H1 (cell line): ENCODE measurements at regions not wholly inside any gene's neighbourhood (a gene's known extent, or its start where the extent isn't known, plus 50 kb on each side); places are given as distances from the start of the nearest gene placed in this dataset.

ENCODE experiments used
- ASH2L ChIP-seq: fragments of 200-600, 300-600 bp; sonication (generic); IDR thresholded peaks from one replicate; pipeline ENCODE4 v1.7.1; 2017; ENCODE audit warnings: low read length
- EP300 ChIP-seq, 2 experiments: IDR thresholded peaks; 1 replicate in 1 of 2; 2 replicates in 1 of 2; pipeline ENCODE4 v1.6.1; 2011 to 2012; ENCODE audit warnings: low read depth in 2 of 2, low read length in 2 of 2, mild to moderate bottlenecking in 2 of 2, borderline replicate concordance in 1 of 2, inconsistent platforms in 1 of 2, moderate library complexity in 1 of 2
- EZH2 ChIP-seq: fragments of 200-600 bp; sonication (generic); IDR thresholded peaks from 2 replicates; pipeline ENCODE4 v1.7.1; 2012; ENCODE audit warnings: low read depth, mild to moderate bottlenecking, moderate library complexity, low read length, inconsistent platforms; ENCODE audit not compliant: severe bottlenecking
- GABPA ChIP-seq: IDR thresholded peaks from 2 replicates; pipeline ENCODE4 v1.6.1; 2011; ENCODE audit warnings: mild to moderate bottlenecking, low read length, moderate library complexity, borderline replicate concordance; ENCODE audit not compliant: insufficient read depth
- POLR2A ChIP-seq, 2 experiments: IDR thresholded peaks; 1 replicate in 1 of 2; 2 replicates in 1 of 2; pipeline ENCODE4 v1.6.1; 2011; ENCODE audit warnings: low read depth in 2 of 2, low read length in 2 of 2, mild to moderate bottlenecking in 2 of 2; ENCODE audit errors: control extremely low read depth in 1 of 2
- SP1 ChIP-seq: IDR thresholded peaks from 2 replicates; pipeline ENCODE4 v1.6.1; 2011; ENCODE audit warnings: low read depth, low read length
- TAF1 ChIP-seq: IDR thresholded peaks from 2 replicates; pipeline ENCODE4 v1.6.1; 2011; ENCODE audit warnings: mild to moderate bottlenecking, low read depth, low read length
- TEAD4 ChIP-seq: IDR thresholded peaks from 2 replicates; pipeline ENCODE4 v1.6.1; 2012; ENCODE audit warnings: low read depth, low read length, inconsistent platforms, mixed read lengths
- TF ChIP-seq, protein P1 (sequence below), 3 experiments: IDR thresholded peaks; 1 replicate in 2 of 3; 2 replicates in 1 of 3; pipeline versions ENCODE4 v1.5.1 to v1.6.1; 2011; ENCODE audit warnings: low read length in 3 of 3, mild to moderate bottlenecking in 3 of 3, inconsistent platforms in 2 of 3, low read depth in 1 of 3, moderate library complexity in 1 of 3; ENCODE audit not compliant: insufficient read depth in 1 of 3; ENCODE audit errors: control extremely low read depth in 1 of 3
- TF ChIP-seq, protein P2 (sequence below): IDR thresholded peaks from 2 replicates; pipeline ENCODE4 v1.6.1; 2012; ENCODE audit warnings: inconsistent platforms
- TF ChIP-seq, protein P3 (sequence below): IDR thresholded peaks from 2 replicates; pipeline ENCODE4 v1.6.1; 2011; ENCODE audit warnings: low read depth, mild to moderate bottlenecking, low read length; ENCODE audit not compliant: insufficient read depth

DNA sequence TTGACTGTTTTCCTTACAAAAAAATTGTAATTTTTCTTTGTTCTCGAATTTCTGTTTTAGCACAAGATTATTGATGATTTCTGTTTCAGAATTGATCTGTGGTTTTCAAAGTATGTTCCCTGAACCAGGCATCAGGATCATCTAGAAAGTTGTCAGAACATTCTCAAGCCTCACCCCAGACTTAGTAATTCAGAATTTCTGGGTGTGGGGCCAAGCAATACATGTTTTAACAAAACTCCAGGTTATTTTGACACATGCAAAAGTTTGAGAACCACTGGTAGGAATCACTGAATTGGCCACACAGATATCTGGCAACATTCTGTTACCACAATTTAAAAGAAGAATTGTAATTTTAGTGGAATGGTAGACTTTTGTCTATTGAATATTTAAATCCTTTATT, 1173.9 kb upstream of the LRRTM3 start:
- TF ChIP-seq EP300 (IDR thresholded peaks at IDR 0.05; ENCODE audit: borderline replicate concordance in 1 of 2, low read depth in 2 of 2, low read length in 2 of 2) = no peak
- no peak for TF ChIP-seq TAF1
- no peak for TF ChIP-seq ASH2L
- TF ChIP-seq, protein P1, sequence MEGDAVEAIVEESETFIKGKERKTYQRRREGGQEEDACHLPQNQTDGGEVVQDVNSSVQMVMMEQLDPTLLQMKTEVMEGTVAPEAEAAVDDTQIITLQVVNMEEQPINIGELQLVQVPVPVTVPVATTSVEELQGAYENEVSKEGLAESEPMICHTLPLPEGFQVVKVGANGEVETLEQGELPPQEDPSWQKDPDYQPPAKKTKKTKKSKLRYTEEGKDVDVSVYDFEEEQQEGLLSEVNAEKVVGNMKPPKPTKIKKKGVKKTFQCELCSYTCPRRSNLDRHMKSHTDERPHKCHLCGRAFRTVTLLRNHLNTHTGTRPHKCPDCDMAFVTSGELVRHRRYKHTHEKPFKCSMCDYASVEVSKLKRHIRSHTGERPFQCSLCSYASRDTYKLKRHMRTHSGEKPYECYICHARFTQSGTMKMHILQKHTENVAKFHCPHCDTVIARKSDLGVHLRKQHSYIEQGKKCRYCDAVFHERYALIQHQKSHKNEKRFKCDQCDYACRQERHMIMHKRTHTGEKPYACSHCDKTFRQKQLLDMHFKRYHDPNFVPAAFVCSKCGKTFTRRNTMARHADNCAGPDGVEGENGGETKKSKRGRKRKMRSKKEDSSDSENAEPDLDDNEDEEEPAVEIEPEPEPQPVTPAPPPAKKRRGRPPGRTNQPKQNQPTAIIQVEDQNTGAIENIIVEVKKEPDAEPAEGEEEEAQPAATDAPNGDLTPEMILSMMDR (IDR thresholded peaks at IDR 0.05; ENCODE audit: control extremely low read depth in 1 of 3, insufficient read depth in 1 of 3, low read depth in 1 of 3, low read length in 3 of 3) = no peak
- TF ChIP-seq SP1 = no peak
- TF ChIP-seq GABPA = no peak
- TF ChIP-seq POLR2A (IDR thresholded peaks at IDR 0.05; ENCODE audit: control extremely low read depth in 1 of 2, low read depth in 2 of 2, low read length in 2 of 2) = no peak
- TF ChIP-seq, protein P2, sequence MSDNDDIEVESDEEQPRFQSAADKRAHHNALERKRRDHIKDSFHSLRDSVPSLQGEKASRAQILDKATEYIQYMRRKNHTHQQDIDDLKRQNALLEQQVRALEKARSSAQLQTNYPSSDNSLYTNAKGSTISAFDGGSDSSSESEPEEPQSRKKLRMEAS = no peak
- no peak for TF ChIP-seq TEAD4
- TF ChIP-seq, protein P3, sequence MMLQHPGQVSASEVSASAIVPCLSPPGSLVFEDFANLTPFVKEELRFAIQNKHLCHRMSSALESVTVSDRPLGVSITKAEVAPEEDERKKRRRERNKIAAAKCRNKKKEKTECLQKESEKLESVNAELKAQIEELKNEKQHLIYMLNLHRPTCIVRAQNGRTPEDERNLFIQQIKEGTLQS = no peak
- no peak for TF ChIP-seq EZH2
